ENCODE measurements at regions not wholly inside any gene's neighbourhood (a gene's known extent, or its start where the extent isn't known, plus 50 kb on each side); places are given as distances from the start of the nearest gene placed in this dataset.

GRCh38 chr20:12894089-12894488 lies 114.7 kb upstream of the SPTLC3 start:
- TF ChIP-seq CTCF (IDR thresholded peaks at IDR 0.05 in 2 of 3, conservative IDR thresholded peaks at IDR 0.05 in 1 of 3; ENCODE audit: insufficient read depth in 2 of 3, low read depth in 1 of 3, low read length in 3 of 3) (no peak), LEF1 (IDR thresholded peaks at IDR 0.05) (no peak), BRF2 (IDR thresholded peaks at IDR 0.05; ENCODE audit: borderline replicate concordance, insufficient read depth, insufficient read length) (no peak), EP300 (IDR thresholded peaks at IDR 0.05; ENCODE audit: low read length) (no peak), POLR2A (conservative IDR thresholded peaks at IDR 0.05) (no peak), SIN3A (IDR thresholded peaks at IDR 0.05; ENCODE audit: borderline replicate concordance in 2 of 2, control insufficient read depth in 1 of 2, low read depth in 2 of 2, low read length in 2 of 2) (no peak), E2F4 (CRISPR knock-in tag; IDR thresholded peaks at IDR 0.05; ENCODE audit: low read depth) (no peak), JUND (IDR thresholded peaks at IDR 0.05; ENCODE audit: borderline replicate concordance, low read depth, low read length) (no peak), JUND (tag; IDR thresholded peaks at IDR 0.05; ENCODE audit: borderline replicate concordance, low read depth, low read length) (no peak), NCOA1 (IDR thresholded peaks at IDR 0.05; ENCODE audit: low read depth) (no peak), LARP7 (IDR thresholded peaks at IDR 0.05) (no peak)
